Tongue (tissue), 1 donor: ENCODE measurements at regions not wholly inside any gene's neighbourhood (a gene's known extent, or its start where the extent isn't known, plus 50 kb on each side); places are given as distances from the start of the nearest gene placed in this dataset.
"Not testable (repeated sequence)": the region's sequence is repeated elsewhere in the genome, so short reads cannot be mapped to it uniquely, and the experiment has no call there.

Experiments used
- DNase-seq: peaks from one replicate; pipeline ENCODE4 v3.0.0-alpha.2; 2015

DNA sequence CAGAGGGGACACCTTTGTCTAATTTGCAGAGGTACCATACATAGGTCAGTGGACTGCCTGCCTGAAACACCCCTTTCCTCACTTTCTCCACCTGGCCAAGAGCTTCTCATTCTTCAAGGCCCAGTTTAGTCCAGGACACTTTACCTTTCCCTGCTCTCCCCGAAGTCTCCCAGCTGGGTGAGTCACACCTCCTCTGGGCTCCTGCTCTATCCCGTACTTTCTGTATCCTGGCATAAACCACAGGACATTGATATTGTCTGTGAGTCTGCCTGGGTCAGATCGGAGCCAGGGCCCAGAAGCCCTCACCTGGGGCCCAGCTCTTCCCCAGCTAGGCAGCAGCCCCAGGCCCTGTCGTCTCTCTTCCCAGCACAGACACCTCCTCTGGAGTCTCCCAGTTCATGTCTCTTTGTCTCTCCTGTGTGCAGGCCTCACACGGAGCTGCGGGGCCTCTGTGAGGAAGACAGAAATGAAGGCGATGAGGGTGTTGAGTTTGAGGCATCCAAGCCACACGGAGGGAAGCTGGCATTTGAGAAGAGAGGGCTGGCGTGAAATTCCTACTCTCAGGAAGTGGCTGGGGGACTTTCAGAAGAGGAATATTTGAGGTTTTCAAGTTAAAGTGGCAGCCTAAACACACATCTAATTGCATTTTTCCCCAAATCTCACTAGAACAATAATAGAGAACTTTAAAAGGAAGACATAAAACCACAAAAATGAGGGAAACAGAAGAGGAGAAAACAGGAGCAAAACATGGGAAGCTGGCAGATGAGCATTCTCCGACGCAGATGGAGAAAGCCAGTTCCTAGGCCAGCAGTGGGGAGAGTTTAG, 79.6 kb upstream of the LAPTM4A start:
- DNase-seq: no peak

DNA sequence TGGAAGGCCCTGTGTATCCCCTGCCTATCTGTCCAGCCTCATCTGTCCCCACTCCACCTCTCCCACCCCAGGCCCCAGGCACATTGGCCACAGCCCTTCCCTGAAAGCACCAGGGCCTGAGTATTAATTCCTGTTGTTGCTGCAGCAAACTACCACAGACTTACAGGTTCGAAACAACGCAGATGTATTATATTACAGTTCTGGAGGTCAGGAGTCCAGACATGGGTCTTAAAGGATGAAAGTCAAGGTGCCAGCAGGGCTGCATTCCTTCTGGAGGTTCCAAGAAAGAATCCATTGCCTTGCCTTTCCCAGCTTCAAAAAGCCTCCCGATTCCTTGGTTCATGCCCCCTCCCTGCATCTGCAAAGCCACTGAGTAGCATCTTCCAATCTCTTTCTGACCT, 78.7 kb upstream of the LAPTM4A start:
- no peak for DNase-seq

DNA sequence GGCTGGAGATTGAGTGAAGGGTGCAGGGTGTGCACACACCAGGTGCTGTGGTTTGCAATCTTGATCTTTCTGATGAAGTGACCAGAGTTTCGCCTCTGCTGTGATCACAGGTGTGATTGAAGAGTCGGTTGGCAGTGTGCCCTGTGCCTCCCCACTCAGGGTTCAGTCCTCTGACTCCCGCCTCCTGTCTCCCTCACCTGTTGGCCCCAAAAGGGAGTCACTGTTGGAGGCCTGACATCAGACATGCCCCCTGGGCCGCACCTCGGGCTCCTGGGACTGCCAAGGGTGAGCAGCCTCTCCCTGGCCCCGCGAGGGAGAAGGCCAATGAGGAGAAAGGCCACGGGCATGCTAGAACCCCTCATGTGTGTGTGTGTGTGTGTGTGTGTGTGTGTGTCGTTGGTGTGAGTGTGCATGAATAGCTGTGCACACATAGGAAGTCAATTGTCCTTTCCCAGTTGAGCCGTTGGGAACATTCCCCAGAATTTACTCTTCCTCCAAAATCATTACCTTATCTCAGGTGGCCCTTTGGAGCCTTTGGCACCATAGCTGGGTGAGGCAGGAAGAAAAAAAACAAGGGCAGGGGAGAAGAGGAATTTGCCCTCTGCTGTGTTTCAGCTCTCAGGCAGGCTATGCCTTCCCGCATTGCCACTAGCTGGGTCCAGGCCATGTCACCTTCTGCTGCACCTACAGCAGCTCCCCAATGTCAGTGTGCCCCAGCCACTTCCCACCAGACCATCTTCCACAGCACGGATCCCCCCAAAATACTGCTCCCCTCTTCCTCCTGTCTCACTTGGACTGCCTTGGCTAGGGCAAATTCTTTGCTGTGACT, 78.1 kb upstream of the LAPTM4A start:
- no peak for DNase-seq

DNA sequence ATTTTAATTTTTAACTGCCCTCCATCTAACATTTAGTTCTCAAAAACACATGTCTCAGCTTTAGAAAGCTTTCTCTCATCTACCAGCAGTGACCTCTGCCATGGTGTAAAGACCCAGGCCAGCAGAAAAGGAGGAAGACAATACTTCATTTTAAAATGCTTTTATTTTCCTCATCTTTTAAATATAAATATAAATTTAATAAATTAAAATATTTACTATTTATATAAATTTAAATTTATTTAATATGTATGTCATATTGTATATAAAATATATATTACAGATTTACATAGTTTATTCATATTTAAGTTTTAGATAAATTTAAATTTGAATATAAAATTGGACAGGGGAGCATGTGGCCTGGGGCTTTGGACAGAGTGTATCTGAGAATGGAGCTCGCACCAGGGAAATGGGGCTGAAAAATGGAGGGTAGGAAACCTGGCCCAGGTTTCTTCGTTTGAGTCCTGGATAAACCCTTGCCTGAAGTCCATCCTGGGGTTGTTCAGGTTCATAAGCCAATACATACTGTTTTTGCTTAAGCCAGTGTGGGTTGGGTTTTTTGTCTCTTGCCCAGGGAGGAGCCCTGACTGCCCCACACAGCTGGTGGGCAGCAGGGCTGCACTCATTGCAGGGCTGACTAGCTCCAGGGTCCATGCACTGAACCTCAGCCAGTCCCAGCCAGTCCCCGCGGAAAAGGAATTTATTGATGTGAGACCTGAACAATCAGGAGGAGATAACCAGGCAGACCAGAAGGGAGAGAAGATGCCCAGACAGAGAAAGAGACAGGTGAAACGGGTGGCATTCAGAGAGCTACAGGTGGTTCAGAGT, 77.3 kb upstream of the LAPTM4A start:
- DNase-seq: no peak

DNA sequence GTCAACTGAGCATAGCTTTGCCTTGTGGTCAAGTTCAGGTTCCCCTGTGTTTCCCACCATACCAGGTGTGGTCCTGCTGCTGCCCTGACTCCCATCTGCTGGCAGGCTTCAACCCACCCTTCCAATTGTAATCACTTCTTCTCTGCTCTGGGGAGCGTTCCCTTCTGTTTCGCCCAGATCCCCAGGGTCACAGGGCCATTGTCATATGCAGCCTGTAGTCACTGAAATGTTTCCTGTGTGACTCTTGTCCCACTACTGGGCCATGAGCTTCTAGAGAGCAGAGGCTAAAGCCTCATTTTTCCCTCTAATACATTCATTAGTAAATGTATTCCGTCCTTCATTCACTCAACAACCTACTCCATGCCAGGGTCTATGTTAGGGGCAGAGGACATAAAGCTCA, 75.0 kb upstream of the LAPTM4A start:
- DNase-seq: no peak

DNA sequence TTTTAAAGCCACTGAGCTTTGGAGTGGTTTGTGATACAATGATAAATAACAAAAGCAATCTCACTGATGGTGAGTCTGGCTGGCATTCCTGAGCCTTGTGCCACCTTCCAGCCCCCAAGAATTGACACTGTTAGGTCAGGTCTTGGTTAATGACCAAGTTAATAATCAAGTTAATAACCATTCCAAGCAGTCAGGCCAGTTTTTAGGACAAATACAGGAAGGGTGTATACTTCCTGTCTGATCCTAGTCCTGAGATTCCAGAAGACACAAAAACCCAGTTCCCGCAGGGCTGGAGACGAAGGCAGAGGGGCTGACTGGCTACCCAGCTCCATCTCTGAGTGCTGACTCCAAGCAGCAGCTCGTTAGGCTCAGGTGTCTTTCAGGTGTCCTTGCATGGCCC, 74.6 kb upstream of the LAPTM4A start:
- DNase-seq: no peak

DNA sequence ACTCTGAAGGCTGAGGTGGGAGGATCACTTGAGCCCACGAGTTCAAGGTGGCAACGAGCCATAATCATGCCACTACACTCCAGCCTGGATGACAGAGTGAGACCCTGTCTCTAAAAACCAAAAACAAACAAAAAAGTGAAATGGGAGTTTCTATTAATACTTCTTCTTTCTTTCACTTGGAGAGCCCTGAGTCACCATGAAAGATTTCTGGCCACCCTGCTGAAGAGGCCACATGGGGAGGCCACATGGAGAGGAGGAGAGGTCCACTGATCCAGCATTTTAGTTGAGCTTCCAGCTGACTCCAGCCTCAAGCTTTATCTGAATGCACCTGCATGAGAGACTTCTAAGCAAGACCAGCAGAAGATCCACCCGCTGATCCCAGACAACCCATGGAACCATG, 74.2 kb upstream of the LAPTM4A start:
- no peak for DNase-seq

DNA sequence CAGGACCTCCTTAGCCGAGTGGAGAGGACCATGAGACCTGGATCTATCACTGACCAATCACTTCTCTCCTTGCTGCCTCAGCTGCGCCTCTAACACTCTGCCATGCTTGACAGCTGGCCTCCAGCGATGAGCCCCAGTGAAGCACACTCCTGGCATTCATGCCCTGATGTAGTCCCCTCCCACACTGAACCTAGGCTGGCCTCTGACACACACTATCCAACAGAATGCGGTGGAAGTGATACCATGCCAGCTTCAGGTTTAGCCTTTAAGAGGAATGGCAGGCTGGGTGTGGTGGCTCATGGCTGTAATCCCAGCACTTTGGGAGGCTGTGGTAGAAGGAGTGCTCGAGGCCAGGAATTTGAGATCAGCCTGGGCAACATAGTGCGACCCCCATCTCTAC, 73.7 kb upstream of the LAPTM4A start:
- no peak for DNase-seq

DNA sequence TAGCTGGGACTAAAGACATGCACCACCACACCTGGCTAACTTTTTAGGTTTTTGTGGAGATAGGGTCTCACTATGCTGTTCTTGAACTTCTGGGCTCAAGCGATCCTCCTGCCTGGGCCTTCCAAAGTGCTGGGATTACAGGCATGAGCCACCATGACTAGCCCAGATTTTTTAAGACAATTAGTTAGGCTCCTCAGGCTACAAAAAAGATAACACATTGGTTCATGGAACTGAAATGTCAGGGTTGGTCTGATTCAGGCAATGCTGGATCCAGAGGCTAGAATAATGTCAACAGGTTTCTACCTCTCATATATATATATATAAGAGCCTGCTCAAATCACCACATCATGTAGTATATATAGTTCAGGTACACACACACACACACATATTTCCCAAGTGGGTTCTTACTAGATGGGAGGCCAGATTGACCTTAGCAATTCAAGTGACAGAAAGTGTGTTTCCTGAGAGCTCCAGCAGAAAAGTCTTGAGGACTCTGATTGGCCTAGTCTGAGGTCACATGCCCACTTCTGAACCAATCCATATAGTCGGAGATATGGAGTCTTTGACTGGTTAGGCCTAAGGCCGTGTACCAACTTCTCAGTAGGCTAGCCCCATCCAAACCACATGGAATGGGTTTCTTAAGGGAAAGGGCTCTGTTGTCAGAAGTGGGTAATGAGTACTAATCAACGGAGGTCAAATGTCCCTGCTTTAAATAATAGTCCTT, 72.6 kb upstream of the LAPTM4A start:
- no peak for DNase-seq

DNA sequence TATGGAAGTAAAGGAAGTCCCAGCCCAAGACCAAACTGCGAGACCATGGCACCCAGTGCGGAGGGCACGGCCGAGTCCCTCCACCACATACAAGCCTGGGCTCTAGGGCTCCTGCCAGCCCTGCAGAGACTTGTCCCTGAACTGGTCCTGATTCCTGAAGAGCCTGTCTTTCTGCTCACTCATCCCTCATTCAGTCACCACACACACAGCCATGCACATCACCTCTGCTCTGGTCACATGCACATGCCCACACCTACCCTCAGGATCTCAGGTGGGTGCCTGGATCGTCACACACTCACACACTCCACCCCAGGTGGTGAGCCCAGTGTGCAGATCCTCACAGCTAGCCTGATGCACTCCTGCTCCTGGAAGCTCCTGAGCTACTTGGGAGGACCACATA, 71.4 kb upstream of the LAPTM4A start:
- no peak for DNase-seq

DNA sequence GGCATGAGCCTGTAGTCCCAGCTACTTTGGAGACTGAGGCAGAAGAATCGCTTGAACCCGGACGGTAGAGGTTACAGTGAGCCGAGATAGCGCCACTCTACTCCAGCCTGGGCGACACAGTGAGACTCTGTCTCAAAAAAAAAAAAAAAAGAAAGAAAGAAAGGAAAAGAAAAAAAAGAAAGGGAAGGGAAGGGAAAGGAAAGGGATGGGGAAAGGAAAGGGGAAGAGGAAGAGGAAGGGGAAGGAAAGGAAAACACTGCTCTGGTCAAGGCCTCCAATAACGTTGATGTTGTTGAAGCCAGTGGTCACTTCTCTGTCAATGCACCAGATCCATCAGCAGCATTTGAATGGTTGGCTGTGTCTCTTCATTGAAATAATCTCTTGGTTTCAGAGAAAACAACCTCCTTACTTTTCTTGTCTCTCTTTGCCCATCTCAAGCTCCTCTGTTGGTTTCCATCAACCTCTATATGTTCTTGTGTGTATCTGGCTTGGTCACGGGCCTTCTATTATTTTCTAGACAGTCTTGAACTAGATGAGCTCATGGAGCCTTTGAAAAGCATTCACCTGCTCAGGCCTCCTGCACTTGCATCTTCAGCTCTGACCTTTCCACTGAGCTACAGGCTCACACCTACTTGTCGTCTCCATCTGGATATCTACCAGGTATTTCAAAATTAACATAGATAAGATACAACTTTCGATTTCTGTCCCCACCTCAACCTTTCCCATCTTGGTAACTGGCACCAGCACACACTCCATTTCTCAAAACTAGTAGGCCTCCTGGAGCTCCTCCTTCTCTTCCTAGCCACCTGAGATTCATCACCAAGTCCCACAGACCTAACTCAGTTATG, 69.4 kb upstream of the LAPTM4A start:
- no peak for DNase-seq

DNA sequence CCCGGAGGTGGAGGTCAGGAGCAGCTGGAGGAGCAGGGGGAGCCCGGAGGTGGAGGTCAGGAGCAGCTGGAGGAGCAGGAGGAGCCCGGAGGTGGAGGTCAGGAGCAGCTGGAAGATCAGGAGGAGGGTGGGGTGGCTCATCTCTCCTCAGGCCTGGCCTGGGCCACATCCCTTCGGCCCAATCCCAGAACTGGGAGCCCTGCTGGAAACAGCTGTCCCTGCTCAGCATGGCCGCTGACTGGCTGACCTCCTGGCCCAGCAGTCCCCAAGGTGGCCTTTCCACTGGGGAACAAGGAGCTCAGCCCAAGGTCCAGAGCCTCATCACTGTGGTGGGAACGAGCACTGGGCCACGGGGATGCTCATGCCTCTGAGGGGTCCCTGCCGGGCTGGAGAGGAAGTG, 66.6 kb upstream of the LAPTM4A start:
- no peak for DNase-seq

DNA sequence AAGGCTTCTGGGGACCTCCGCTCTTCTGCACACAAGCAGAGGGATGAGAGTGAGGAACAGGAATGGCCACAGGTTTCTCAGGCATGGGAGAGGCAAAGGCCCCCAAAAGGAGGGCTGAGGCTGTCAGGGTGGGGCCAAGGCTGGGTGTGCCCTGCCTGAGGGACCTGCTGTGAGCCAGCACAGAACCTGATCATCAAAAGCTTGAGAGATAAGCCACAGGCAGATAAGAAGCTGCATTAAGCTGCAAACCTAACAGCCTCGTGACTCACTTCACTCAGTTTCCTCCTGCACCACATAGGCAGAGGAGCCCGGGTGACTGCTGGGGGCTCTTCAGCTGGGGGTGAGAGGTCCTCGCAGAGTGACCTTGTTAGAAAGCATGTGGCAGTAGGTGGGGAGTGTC, 64.5 kb upstream of the LAPTM4A start:
- no peak for DNase-seq

DNA sequence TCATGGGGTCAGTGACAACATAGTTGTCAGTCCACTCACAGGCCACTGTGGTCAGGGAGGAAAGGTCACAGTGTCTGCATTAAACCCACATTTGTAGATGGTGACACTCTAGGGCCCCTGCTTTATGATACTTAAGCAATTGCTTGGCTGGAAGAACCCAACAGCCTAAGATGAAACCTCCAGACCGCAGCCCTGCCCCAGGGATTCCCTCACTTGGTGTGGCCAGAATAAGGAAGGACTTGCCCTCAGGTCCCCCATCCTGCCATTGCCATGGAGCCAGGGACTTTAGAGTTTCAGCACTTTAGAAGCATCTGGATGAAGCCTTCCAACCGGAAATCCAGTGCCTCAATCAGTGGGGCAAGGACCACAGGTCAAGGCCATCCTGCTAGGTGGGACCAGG, 63.9 kb upstream of the LAPTM4A start:
- DNase-seq: no peak

DNA sequence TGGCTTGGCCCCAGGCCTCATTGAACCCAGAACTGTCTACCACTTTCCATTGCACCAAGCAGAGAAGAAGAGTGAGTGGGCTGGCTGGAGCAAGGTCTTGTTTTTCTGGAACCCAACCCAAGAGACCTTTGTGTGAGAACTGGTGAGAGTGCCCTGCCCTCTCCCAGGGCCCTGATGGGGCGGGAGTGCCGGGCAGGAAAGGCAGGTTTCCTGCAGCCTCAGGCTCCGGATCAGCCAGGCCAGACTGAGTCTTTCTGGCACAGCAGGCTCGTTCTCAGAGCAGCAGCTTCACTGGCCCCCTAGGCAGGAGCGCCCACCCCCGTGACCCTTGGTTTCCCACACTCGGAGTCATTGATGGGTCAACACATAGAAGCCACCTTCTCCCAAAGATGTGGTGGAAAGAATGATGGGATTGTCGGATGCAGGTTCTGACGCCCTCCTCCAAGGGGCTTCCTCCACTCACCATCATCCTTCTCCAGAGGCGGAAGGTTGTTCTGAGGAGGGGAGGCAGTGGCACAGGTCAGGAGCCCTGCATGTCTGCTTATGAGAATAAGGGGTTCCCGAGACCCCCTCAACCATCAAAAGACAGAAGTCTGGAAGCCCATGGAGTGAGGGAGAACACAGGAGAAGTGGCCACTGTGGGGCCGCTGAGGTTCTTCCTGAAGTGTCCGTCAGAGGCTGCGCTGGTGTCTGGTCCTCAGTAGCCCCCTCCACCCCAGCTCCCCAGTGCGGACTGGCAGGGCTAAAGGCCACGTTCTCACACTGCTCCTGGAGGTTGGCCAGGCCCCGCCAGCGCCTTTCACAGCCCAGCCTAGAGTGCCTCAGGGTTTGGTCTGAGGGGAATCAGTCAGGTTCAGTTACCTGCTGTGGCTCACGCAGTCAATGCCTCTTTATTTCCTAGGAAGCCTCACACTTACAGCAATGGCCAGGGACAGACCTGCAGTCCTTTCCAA, 62.8 kb upstream of the LAPTM4A start:
- DNase-seq: no peak

DNA sequence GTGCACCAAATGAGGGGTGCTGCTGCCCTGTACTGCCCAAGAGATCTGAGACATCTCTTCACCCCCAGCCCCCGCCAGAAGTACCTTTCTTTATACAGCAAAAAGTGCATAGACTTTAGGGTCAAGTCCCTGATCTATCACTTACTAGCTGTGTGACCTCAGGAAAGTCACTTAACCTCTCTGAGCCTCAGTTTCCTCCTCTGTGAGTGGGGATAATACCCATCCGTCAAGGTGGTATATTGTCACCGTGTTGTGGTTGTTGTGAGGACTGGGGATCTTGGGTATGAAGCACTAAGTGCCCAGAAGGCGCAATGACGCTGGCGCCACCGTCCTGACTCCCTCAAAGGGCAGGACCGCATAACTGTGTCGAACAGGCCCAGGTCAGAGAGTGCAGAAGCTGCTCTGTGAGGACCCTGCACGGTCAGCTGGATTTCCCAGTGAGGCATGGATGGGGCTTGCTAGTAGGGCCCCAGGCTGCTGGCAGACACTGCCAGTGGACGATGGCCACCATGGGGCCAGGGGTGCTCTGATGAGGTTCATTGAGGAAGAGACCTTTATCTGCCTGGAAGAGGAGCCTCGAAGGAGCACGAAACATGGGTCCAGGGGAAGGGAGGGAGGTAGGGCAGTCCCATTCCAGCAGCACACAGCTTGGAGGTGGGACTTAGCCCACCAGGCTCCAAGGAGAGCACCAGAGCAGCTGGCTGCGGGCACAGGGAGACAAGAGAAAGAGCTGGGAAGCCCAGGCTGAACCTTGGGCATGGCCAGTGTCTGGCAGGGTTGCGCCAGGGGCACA, 61.8 kb upstream of the LAPTM4A start:
- DNase-seq: no peak

DNA sequence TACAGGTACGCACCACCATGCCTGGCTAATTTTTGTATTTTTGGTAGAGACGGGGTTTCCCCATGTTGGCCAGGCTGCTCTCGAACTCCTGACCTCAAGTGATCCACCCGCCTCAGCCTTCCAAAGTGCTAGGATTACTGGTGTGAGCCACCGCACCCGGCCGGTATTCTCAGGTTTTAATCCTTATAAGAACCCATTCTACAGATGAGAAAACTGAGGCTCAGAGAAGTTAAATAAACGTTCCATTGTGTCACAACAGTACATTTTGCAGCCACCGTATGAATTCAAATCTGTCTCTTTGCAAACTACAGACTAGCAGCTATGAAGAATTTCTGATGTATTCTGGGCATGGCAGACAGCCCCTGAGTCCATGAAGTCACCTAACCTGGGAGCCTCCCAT, 60.9 kb upstream of the LAPTM4A start:
- DNase-seq: not testable (repeated sequence)

DNA sequence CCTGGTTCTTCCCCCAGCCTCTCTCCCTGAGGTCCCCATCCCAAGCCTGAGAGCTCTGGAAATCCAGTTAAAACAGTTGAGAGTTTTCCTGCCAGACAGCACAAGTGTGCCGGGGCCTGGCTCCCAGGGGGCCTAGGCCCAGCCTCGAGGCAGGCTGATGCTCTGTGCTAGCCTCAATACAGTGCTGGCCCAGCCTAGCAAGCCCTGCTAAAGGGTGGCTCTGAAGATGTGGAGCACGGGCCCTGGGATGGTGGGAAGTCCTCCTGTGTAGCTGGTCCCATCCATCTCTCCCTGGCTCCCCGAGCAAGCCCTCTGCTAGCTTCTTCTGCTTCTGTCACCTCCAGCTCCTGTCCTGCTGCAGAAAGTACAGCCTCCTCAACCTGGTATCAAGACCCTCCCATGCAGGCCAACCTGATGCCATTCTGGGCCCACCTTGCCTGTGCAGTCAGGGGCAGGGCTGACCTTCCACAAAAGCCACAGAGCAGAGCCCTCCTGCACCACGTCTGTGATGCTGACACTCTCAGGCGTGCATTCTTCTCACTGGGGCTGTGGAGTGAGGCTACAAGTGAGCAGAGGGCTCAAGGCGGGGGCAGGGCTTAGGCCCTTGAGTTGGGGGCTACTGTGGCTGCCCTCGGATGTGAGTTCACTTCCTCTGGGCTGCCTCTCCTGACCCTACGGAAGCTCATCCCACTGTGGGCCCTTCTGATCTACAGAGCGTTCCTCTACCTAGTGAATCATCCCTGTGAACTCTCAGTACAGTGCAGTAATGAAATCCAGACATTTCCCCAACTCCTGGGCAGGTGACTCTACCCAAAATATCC, 60.1 kb upstream of the LAPTM4A start:
- DNase-seq: no peak
